Erythroblast (primary cell): ENCODE measurements at regions not wholly inside any gene's neighbourhood (a gene's known extent, or its start where the extent isn't known, plus 50 kb on each side); places are given as distances from the start of the nearest gene placed in this dataset.

ENCODE experiments used
- GATA1 ChIP-seq: IDR thresholded peaks from 2 replicates; pipeline ENCODE4 v1.6.1; 2011; ENCODE audit warnings: low read depth, mild to moderate bottlenecking, control low read depth, low read length, moderate library complexity
- POLR2A ChIP-seq: IDR thresholded peaks from 2 replicates; pipeline ENCODE4 v1.6.1; 2011; ENCODE audit warnings: mild to moderate bottlenecking, low read length

DNA sequence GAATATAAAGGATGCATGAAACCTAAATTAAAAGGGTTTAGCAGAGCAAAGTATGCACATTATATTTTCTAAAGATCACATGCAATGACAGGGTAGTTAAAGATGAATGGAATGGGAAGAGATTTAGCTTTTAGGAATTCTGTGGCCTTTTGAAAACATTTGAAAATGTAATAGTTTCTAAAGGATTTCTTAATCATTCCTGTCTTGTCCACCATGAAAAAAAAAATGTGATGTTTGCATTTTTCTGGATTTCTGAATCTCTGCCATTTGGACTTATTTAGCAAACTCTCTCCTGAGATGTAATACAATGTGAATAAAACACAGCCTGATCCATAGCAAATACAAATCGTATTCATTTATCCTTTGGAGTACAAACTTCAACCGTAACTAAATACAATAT lies 126.6 kb upstream of the RAB11FIP2 start:
- TF ChIP-seq POLR2A (no peak), GATA1 (no peak)
